Endothelial cell of umbilical vein (primary cell): ENCODE measurements at regions not wholly inside any gene's neighbourhood (a gene's known extent, or its start where the extent isn't known, plus 50 kb on each side); places are given as distances from the start of the nearest gene placed in this dataset.

Source experiments
- BruUV-seq: library from RNA; stranded (reverse); fragments of 400-500 nt; replicated peaks from 2 replicates; lab custom pipeline; 2021; lab: Mats Ljungman, UMichigan
- CTCF ChIA-PET: fragments of 300-600, 350-600 bp; sonication (Branson Sonifier 250); formaldehyde crosslinking; loops from one replicate; lab custom pipeline; 2021; ENCODE audit warnings: antibody characterized with exemption, inconsistent platforms; lab: Charles Lee
- POLR2A ChIA-PET: fragments of 300-600, 350-600 bp; sonication (Branson Sonifier 250); formaldehyde crosslinking; loops from one replicate; lab custom pipeline; 2021; ENCODE audit warnings: antibody characterized with exemption, inconsistent platforms; lab: Charles Lee
- DNase-seq: peaks from one replicate; pipeline ENCODE4 v3.0.0-alpha.2; 2011; ENCODE audit warnings: low read depth, low spot score
- FAIRE-seq: peaks from 2 replicates; lab custom pipeline; 2011; peaks lifted over from hg19 to GRCh38; lab: Jason Lieb, UNC
- H2AFZ ChIP-seq: 2 replicates; pipeline ENCODE4 v1.6.0; 2012; ENCODE audit warnings: low read depth, low read length, control low read depth, inconsistent platforms
- H3K27ac ChIP-seq: 2 replicates; pipeline ENCODE4 v1.5.1; 2011; ENCODE audit warnings: low read depth, mild to moderate bottlenecking, control low read depth, low read length, moderate library complexity; ENCODE audit not compliant: insufficient read depth
- H3K27me3 ChIP-seq, 2 experiments: 2 replicates each; pipeline versions ENCODE4 v1.6.0 to v1.6.1; 2011; ENCODE audit warnings: low read length in 2 of 2, mixed read lengths in 1 of 2; ENCODE audit not compliant: control insufficient read depth in 2 of 2, insufficient read depth in 2 of 2
- H3K36me3 ChIP-seq, 2 experiments: 2 replicates in 1 of 2; 3 replicates in 1 of 2; pipeline ENCODE4 v1.5.1; 2011; ENCODE audit warnings: low read length in 2 of 2, mild to moderate bottlenecking in 1 of 2, moderate library complexity in 1 of 2; ENCODE audit not compliant: control insufficient read depth in 2 of 2, insufficient read depth in 2 of 2; ENCODE audit errors: extremely low read depth in 1 of 2
- H3K4me1 ChIP-seq: 3 replicates; pipeline ENCODE4 v1.5.1; 2011; ENCODE audit warnings: mild to moderate bottlenecking, low read length; ENCODE audit not compliant: control insufficient read depth, insufficient read depth; ENCODE audit errors: extremely low read depth
- H3K4me2 ChIP-seq: 2 replicates; pipeline ENCODE4 v1.6.1; 2011; ENCODE audit warnings: low read length, control low read depth, mixed read lengths; ENCODE audit not compliant: insufficient read depth
- H3K4me3 ChIP-seq, 3 experiments: fragments of 200-600 bp in 1 of 3; sonication (generic), shearing (Covaris generic) in 1 of 3; replicated peaks in 1 of 3; 2 replicates each; pipeline ENCODE4 v1.5.1; 2011 to 2016; ENCODE audit warnings: control low read depth in 3 of 3, low read length in 3 of 3, mild to moderate bottlenecking in 2 of 3, inconsistent platforms in 1 of 3, low read depth in 1 of 3, moderate library complexity in 1 of 3; ENCODE audit not compliant: insufficient read depth in 1 of 3
- H3K79me2 ChIP-seq: 2 replicates; pipeline ENCODE4 v1.6.0; 2012; ENCODE audit warnings: low read length, inconsistent platforms; ENCODE audit not compliant: control insufficient read depth, insufficient read depth
- H3K9ac ChIP-seq: replicated peaks from 2 replicates; pipeline ENCODE3; 2011; ENCODE audit warnings: low read length, control low read depth; ENCODE audit not compliant: insufficient read depth; ENCODE audit errors: extremely low read depth
- H3K9me1 ChIP-seq: replicated peaks from 3 replicates; pipeline ENCODE4 v1.6.0; 2011; ENCODE audit warnings: mild to moderate bottlenecking, low read length; ENCODE audit not compliant: control insufficient read depth, insufficient read depth; ENCODE audit errors: extremely low read depth
- H3K9me3 ChIP-seq: replicated peaks from 2 replicates; pipeline ENCODE4 v1.5.1; 2012; ENCODE audit warnings: low read length, inconsistent platforms; ENCODE audit not compliant: control insufficient read depth, insufficient read depth
- H4K20me1 ChIP-seq: replicated peaks from 2 replicates; pipeline ENCODE3; 2011; ENCODE audit warnings: mild to moderate bottlenecking, low read length; ENCODE audit not compliant: control insufficient read depth, insufficient read depth; ENCODE audit errors: extremely low read depth
- EZH2 ChIP-seq: IDR thresholded peaks from 2 replicates; pipeline ENCODE4 v1.6.1; 2012; ENCODE audit warnings: borderline replicate concordance, low read depth, mild to moderate bottlenecking, moderate library complexity, low read length, inconsistent platforms; ENCODE audit not compliant: severe bottlenecking
- FOS ChIP-seq: IDR thresholded peaks from 2 replicates; pipeline ENCODE4 v1.6.1; 2011; ENCODE audit warnings: mild to moderate bottlenecking, low read length, moderate library complexity, borderline replicate concordance; ENCODE audit not compliant: insufficient read depth
- GATA2 ChIP-seq: IDR thresholded peaks from 2 replicates; pipeline ENCODE4 v1.7.0; 2011; ENCODE audit warnings: low read depth, mild to moderate bottlenecking, moderate library complexity, mixed read lengths, low read length; ENCODE audit not compliant: insufficient read length, insufficient read depth
- JUN ChIP-seq: IDR thresholded peaks from 2 replicates; pipeline ENCODE4 v1.6.1; 2011; ENCODE audit warnings: borderline replicate concordance, low read depth; ENCODE audit not compliant: insufficient read length, insufficient read depth
- MAX ChIP-seq: IDR thresholded peaks from 2 replicates; pipeline ENCODE4 v1.6.1; 2011; ENCODE audit not compliant: insufficient read depth, insufficient read length
- MYC ChIP-seq: IDR thresholded peaks from one replicate; pipeline ENCODE4 v1.6.1; 2011; ENCODE audit warnings: mild to moderate bottlenecking, low read depth, low read length
- POLR2A ChIP-seq: IDR thresholded peaks from 2 replicates; pipeline ENCODE4 v1.6.1; 2012; ENCODE audit warnings: low read depth, mild to moderate bottlenecking, control low read depth, low read length
- POLR2AphosphoS5 ChIP-seq: IDR thresholded peaks from 2 replicates; pipeline ENCODE4 v1.6.1; 2012; ENCODE audit warnings: low read depth, mild to moderate bottlenecking, control low read depth, low read length, moderate library complexity; ENCODE audit not compliant: insufficient read depth
- dilution Hi-C: fragments of 300-500 bp; cut with MboI; formaldehyde crosslinking; loops from one replicate; pipeline ENCODE4 v1.15.0; 2019; ENCODE audit warnings: low sequenced_read_pairs; ENCODE audit not compliant: extremely low pct_ligation_motif_present
- intact Hi-C: fragments of 100-400 bp; cut with micrococcal nuclease; formaldehyde crosslinking; loops from one replicate; pipeline ENCODE4 v1.10.0; 2022
- TF ChIP-seq, protein P1 (sequence below), 2 donors: IDR thresholded peaks; 1 replicate in 1 of 2; 2 replicates in 1 of 2; pipeline ENCODE4 v1.5.1; 2011; ENCODE audit warnings: low read length in 2 of 2, mild to moderate bottlenecking in 2 of 2, moderate library complexity in 2 of 2, control low read depth in 1 of 2, inconsistent platforms in 1 of 2, low read depth in 1 of 2; ENCODE audit not compliant: insufficient read depth in 1 of 2; ENCODE audit errors: extremely low read depth in 1 of 2

DNA sequence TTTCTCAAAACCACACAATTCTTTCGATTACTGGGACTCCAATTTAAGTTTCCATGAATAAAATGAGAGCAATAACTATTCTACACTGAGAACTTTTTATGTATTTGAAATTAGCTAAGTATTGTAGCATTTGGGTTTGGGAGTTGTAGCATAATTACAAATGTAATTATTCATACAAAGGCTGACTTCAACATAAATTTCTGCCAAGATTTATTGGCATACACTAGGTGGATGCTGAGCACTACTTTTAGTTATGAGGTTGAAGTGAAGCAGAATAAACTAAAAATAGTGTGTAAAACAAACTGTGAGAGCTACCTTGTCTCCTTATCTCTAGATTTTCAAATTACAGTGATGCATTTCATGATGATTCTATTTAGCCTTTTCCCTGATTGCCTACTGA, 516.1 kb downstream of the ZNF385D start:
- CTCF ChIA-PET = no interaction called here

More for the DNA sequence above, 516.1 kb downstream of the ZNF385D start:
- Histone ChIP-seq H2AFZ (no peak overlapping the region), H3K4me1 (no peaks in the 10 kb centered on the region), H3K27ac (no peak overlapping the region), H3K9me3 (no peaks in the 10 kb centered on the region), H3K36me3 (no peaks in the 10 kb centered on the region), H3K27me3 (no peaks in the 10 kb centered on the region), H4K20me1 (no peaks in the 10 kb centered on the region), H3K79me2 (no peaks in the 10 kb centered on the region), H3K9me1 (no peaks in the 10 kb centered on the region), H3K4me3 (no peak overlapping the region), H3K9ac (no peak overlapping the region), H3K4me2 (no peak overlapping the region)
- dilution Hi-C loops (no loop called here), intact Hi-C loops (no loop called here)
- no TSS peak for BruUV-seq
- DNase-seq = no peak
- FAIRE-seq = no peak
- POLR2A ChIA-PET = no interaction called here
- no peak for TF ChIP-seq GATA2
- TF ChIP-seq, protein P1, sequence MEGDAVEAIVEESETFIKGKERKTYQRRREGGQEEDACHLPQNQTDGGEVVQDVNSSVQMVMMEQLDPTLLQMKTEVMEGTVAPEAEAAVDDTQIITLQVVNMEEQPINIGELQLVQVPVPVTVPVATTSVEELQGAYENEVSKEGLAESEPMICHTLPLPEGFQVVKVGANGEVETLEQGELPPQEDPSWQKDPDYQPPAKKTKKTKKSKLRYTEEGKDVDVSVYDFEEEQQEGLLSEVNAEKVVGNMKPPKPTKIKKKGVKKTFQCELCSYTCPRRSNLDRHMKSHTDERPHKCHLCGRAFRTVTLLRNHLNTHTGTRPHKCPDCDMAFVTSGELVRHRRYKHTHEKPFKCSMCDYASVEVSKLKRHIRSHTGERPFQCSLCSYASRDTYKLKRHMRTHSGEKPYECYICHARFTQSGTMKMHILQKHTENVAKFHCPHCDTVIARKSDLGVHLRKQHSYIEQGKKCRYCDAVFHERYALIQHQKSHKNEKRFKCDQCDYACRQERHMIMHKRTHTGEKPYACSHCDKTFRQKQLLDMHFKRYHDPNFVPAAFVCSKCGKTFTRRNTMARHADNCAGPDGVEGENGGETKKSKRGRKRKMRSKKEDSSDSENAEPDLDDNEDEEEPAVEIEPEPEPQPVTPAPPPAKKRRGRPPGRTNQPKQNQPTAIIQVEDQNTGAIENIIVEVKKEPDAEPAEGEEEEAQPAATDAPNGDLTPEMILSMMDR (IDR thresholded peaks at IDR 0.05; ENCODE audit: extremely low read depth in 1 of 2, insufficient read depth in 1 of 2, low read depth in 1 of 2, low read length in 2 of 2) = no peak
- TF ChIP-seq MYC = no peak
- TF ChIP-seq EZH2 = no peak
- no peak for TF ChIP-seq POLR2AphosphoS5
- no peak for TF ChIP-seq POLR2A
- TF ChIP-seq JUN = no peak
- no peak for TF ChIP-seq FOS
- no peak for TF ChIP-seq MAX
